ENCODE measurements at regions not wholly inside any gene's neighbourhood (a gene's known extent, or its start where the extent isn't known, plus 50 kb on each side); places are given as distances from the start of the nearest gene placed in this dataset.

- TF ChIP-seq, protein P1, sequence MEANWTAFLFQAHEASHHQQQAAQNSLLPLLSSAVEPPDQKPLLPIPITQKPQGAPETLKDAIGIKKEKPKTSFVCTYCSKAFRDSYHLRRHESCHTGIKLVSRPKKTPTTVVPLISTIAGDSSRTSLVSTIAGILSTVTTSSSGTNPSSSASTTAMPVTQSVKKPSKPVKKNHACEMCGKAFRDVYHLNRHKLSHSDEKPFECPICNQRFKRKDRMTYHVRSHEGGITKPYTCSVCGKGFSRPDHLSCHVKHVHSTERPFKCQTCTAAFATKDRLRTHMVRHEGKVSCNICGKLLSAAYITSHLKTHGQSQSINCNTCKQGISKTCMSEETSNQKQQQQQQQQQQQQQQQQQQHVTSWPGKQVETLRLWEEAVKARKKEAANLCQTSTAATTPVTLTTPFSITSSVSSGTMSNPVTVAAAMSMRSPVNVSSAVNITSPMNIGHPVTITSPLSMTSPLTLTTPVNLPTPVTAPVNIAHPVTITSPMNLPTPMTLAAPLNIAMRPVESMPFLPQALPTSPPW (CRISPR knock-in tag; IDR thresholded peaks at IDR 0.05): no peak
- no peak for TF ChIP-seq CTCF (IDR thresholded peaks at IDR 0.05 in 2 of 3, conservative IDR thresholded peaks at IDR 0.05 in 1 of 3; ENCODE audit: insufficient read depth in 2 of 3, low read depth in 1 of 3, low read length in 3 of 3)
- no peak for TF ChIP-seq ZFP30 (CRISPR knock-in tag; IDR thresholded peaks at IDR 0.05; ENCODE audit: borderline replicate concordance)
- no peak for TF ChIP-seq ZKSCAN1 (IDR thresholded peaks at IDR 0.05; ENCODE audit: low read depth, low read length)
- no peak for TF ChIP-seq MAX (CRISPR knock-in tag; IDR thresholded peaks at IDR 0.05)
- TF ChIP-seq HDAC1 (IDR thresholded peaks at IDR 0.05): no peak
- no peak for TF ChIP-seq RCOR1 (IDR thresholded peaks at IDR 0.05; ENCODE audit: borderline replicate concordance in 1 of 2, low read depth in 2 of 2, low read length in 2 of 2)
- TF ChIP-seq ELF1 (tag; IDR thresholded peaks at IDR 0.05): no peak
- no peak for TF ChIP-seq PHF21A (IDR thresholded peaks at IDR 0.05; ENCODE audit: borderline replicate concordance, low read depth)
- no peak for TF ChIP-seq ZNF551 (CRISPR knock-in tag; IDR thresholded peaks at IDR 0.05)
- no peak for TF ChIP-seq PHB2 (IDR thresholded peaks at IDR 0.05; ENCODE audit: low read depth)
- TF ChIP-seq ELK1 (CRISPR knock-in tag; IDR thresholded peaks at IDR 0.05): no peak
- no peak for TF ChIP-seq ZBTB49 (CRISPR knock-in tag; IDR thresholded peaks at IDR 0.05; ENCODE audit: borderline replicate concordance)
- TF ChIP-seq FOSL1 (tag; conservative IDR thresholded peaks at IDR 0.05): no peak
Measured at GRCh38 chr10:113389969-113390368, 162.9 kb upstream of the HABP2 start.

Data from K562 (cell line).